Left colon (tissue), 2 donors: ENCODE measurements at regions not wholly inside any gene's neighbourhood (a gene's known extent, or its start where the extent isn't known, plus 50 kb on each side); places are given as distances from the start of the nearest gene placed in this dataset.

ENCODE experiments used
- ATAC-seq: fragments of 200-7000 bp; cut with Tn5 transposase; one replicate; pipeline ENCODE4 v1.9.1; 2020; ENCODE audit warnings: mild to moderate bottlenecking, moderate library complexity
- DNase-seq, 2 donors: peaks; one replicate each; pipeline ENCODE4 v3.0.0-alpha.2; 2020
- intact Hi-C, 2 donors: fragments of 100-400 bp; cut with DNase I in 1 of 2; cut with micrococcal nuclease in 1 of 2; formaldehyde crosslinking; loops; one replicate each; pipeline versions ENCODE4 v1.11.2 to v1.14.0; 2022; cut with DNase I, micrococcal nuclease
- donor health status: DM: no; HTN: no; CAD: no.
- donor health status: DM: yes; HTN: yes; CAD: no.

- DNase-seq (no peak), ATAC-seq (no peak)
- intact Hi-C loops = no loop called here
These were observed 1214.0 kb downstream of the BRD1 start for GRCh38 chr22:48613566-48614200.

GRCh38 chr22:48612077-48612995 is 1215.3 kb downstream of the BRD1 start:
- ATAC-seq (no peak), DNase-seq (no peak)
- intact Hi-C loops = no loop called here

DNA sequence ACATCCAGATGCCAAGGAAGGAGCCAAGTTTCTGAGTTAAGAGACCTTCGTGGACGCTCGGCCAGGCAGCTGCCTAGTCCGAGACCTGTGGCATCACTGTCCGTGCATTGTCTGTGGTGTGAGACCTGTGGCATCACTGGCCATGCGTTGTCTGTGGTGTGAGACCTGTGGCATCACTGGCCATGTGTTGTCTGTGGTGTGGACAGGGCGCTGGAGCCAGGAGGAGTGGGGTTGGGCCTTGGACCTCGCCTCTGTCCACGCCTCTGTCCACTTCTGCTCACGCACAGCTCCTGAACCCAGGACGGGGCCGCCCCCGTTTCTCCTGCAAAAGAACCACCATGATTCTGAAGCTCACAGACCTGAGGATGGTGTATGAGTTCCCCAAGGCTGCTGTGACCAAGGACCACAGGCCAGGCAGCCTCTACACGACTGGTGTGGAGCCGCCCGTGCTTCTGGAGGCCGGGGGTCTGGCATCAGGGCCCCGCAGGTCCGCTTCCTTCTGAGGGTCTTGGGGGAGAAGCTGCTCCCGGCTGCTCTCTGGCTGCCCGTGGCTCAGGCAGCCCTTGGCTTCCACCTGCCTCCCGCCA is 1218.3 kb downstream of the BRD1 start:
- DNase-seq = no peak
- ATAC-seq = no peak
- intact Hi-C loops = no loop called here

DNA sequence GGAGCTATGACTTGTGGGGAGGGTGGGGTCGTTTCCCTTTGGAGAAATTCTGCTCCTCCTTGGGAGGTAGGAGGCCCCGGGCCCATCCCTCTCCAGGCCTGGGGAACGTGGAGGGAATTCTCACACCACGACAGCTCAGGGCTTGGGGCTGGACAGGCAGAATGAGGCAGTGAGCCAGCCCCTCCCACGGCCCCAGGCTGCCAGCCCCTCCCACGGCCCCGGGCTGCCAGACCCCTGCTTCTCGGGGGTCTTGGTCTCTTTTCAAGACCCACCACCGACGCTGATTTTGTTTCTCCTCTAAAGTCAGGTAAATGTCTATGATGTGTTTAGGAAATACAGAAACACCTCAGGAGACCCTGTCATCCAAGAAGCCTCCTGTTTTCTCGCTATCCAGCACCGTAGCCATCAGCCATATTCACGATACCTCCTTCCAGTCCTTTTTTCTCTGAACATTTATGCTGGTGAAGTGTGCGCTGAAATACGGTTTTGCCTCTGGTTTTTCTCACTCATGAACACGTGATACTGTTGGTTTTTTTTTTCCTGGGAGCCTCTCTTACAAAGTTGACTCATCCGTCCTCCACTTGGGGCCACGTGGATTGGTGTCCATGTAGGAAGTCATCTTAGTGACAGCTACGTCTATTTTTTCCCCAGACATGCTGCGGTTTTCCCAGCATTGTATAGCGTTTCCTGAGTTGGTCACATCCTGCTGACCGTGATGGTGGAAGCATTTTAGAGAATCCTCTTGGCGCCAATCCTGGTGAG is 1219.6 kb downstream of the BRD1 start:
- ATAC-seq (no peak), DNase-seq (no peak)
- intact Hi-C loops = no loop called here

GRCh38 chr22:48606684-48607307 is 1220.9 kb downstream of the BRD1 start:
- no peak for DNase-seq
- ATAC-seq = no peak
- intact Hi-C loops = no loop called here

DNA sequence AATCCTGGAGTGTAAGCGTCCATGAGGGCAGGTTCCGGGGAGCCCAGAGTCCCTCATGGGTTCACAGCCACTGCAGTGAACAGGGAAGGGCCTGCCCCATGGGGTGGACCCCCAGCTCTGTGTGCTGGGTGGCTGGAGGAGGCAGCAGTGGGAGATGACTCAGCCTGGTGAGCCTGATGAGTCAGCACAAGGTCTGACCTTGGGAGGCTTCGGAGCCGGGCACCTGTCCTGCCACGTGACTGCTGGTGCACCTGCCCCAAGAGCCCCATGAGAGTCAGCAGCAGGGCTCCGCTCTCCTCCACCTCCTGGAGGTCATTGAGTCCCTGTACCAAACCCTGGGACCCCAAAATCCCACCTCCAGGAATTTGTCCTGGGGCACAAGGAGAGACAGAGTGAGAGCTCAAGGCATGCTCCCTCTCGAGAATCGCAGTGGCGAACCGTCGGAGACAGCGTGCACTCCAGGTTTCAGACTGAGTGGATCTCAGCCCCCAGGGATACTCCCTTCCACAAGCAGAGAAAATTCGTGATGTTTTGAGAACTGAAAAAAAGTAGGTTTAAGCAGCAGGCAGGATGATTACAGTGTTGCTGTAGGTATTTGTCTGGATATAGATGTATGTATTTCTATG is 1221.7 kb downstream of the BRD1 start:
- intact Hi-C loops = no loop called here
- DNase-seq = no peak
- ATAC-seq = no peak

- intact Hi-C loops = no loop called here
- DNase-seq (no peak), ATAC-seq (no peak)
These were observed 1222.5 kb downstream of the BRD1 start for GRCh38 chr22:48605125-48605524.

GRCh38 chr22:48603621-48604320 is 1223.9 kb downstream of the BRD1 start:
- intact Hi-C loops = no loop called here
- no peak for DNase-seq
- ATAC-seq = no peak

DNA sequence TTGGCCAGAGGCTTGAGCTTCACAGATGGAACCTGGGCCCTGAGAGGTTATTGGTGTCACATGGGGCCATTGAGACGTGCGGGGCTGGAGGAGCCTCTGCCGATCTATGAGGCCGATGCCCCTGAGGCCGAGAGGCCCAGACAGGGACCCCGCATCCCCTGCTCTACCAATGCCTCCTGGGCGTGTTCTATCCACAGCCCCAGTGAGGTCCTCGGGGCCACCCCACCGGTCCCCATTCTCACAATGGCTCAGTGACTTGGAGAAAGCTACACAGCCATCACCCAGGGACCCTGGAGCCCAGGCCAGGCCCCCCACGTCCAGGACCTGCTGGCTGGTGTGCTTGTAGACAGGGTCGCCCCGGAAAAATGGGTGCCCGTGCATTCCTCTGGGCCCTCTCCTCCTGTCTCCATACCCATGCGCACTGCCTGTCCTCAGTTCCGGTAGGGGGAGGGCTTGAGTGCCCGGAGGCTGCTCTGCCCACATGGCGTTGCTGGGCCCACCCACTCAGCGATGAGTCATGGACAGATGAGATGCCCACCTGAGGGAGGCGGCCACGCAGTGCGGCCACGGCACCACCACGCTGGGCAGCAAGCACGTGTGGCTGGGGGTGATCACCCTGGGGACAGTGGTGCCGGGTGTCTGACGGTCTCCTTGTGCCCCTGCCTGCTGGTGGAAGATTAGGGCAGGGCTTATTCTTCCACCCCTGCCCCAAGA is 1224.7 kb downstream of the BRD1 start:
- intact Hi-C loops = no loop called here
- no peak for DNase-seq

GRCh38 chr22:48600681-48601080 is 1227.0 kb downstream of the BRD1 start:
- DNase-seq (no peak), ATAC-seq (no peak)
- intact Hi-C loops = no loop called here

More for the DNA sequence above, 1224.7 kb downstream of the BRD1 start:
- no peak for ATAC-seq

DNA sequence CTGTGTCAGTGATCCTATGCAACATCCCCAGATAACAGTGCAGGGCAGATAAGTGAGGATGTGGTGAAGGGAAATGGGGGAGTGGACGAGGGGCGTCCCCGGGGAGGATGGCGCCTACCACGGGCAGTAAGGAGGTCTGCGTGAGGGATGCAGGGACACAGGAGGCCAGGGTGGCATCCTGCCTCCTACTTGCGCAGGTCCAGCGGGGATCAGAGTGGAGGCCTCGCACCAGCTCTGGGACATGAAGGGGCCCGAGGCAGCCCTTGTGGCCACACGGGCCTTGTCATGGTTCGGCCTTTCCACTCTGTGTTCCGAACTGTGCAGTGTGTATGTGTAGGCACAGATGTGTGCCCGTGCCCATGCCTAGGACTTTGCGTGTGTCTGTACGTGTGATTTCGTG is 1227.5 kb downstream of the BRD1 start:
- DNase-seq (no peak), ATAC-seq (no peak)
- intact Hi-C loops = no loop called here

DNA sequence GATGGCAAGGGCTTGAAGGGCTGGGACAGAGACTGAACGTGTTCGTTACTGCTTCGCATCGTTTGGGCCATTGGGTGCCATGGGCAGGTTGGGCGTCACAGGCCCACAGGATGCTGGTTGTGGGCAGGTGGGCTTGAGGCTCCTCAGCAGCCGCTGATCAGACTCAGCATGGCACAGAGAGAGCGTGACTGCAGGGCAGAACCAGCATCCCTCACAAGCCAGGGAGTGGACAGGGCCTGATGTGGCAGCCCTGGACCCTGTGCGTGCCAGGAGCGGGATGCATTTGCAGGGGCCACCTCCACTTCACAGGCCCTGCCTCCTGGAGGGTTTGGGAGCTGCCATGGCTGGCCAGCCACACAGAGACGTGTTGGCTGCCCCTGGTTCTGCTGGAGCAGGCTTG is 1228.3 kb downstream of the BRD1 start:
- no peak for ATAC-seq
- no peak for DNase-seq
- intact Hi-C loops = no loop called here

DNA sequence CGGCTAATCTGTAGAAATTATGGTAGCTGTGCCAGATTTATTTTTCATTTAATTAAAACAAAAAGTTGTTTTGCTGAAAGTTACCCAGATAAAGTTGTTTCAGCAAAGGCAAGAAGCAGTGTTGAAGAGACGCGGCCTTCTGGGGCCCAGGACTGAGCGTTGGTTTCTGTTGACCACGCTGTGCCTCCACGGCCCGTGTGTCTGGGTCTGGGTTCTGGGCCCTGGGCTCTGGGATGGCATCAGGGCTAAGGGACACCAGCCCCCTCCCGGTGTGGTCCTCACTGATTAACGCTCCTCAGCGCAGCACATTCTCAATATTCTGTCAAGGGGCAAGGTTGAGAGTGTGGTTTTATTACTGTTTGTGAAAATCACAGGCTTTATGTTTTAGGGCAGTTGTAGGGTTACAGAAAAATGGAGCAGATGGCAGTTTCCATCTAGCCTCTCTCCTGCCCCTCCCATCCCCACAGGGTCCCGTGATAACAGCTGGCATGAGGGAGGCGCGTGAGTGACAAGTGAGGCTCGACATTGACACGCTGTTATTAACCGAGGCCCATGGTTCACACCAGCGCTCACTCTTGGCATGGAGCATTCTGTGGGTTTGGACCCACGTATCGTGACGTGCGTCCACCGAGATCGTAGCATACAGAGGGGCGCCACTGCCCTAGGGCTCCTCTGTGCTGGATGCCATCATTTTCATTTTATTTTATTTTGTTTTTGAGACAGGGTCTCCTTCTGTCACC is 1231.4 kb downstream of the BRD1 start:
- DNase-seq (no peak), ATAC-seq (no peak)
- intact Hi-C loops = no loop called here

DNA sequence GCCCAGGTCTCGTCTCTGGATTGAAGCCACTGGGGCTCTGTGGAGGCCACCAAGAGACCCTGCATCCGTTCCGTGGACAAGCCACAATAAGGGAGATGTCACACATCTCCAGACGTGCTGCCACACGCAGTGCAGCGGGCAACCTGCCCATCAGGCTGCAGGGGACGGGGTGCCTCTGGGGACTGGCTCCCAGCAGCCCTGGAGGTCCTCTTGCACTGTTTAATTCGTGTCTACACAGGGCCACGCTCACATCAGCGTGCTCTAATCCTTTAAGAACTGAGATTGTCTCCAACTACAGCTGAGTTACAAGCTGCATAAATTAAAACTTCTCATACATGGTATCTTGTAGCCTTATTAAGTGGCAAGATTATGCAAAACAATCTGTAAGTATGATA is 1232.2 kb downstream of the BRD1 start:
- DNase-seq = no peak
- intact Hi-C loops = no loop called here
- ATAC-seq = no peak

- intact Hi-C loops = loop anchor here in 1 of 2 donors (5.0 kb wide), 1 partner anchor 37 kb away; no protein-coding TSS in a partner anchor
- no peak for DNase-seq
- no peak for ATAC-seq
These were observed 1232.7 kb downstream of the BRD1 start for GRCh38 chr22:48594757-48595510.
